Parathyroid adenoma (tissue), 2 donors: ENCODE measurements at regions not wholly inside any gene's neighbourhood (a gene's known extent, or its start where the extent isn't known, plus 50 kb on each side); places are given as distances from the start of the nearest gene placed in this dataset.
"Not testable (repeated sequence)": the region's sequence is repeated elsewhere in the genome, so short reads cannot be mapped to it uniquely, and the experiment has no call there.

Experiments
- H2AFZ ChIP-seq: fragments of 300-600 bp; sonication (generic); one replicate; pipeline ENCODE4 v1.7.0; 2017; ENCODE audit warnings: antibody characterized with exemption, mild to moderate bottlenecking
- H3K27ac ChIP-seq: fragments of 300-600 bp; sonication (generic); one replicate; pipeline ENCODE4 v1.7.0; 2017
- H3K27me3 ChIP-seq: fragments of 300-600 bp; sonication (generic); one replicate; pipeline ENCODE4 v1.7.0; 2017; ENCODE audit warnings: low read length; ENCODE audit not compliant: control insufficient read depth, insufficient read depth
- H3K36me3 ChIP-seq: fragments of 300-600 bp; sonication (generic); one replicate; pipeline ENCODE4 v1.7.0; 2017; ENCODE audit warnings: low read length; ENCODE audit not compliant: control insufficient read depth, insufficient read depth
- H3K4me1 ChIP-seq: fragments of 300-600 bp; sonication (generic); one replicate; pipeline ENCODE4 v1.7.0; 2017; ENCODE audit warnings: control low read depth
- H3K4me2 ChIP-seq: fragments of 300-600 bp; sonication (generic); one replicate; pipeline ENCODE4 v1.7.0; 2017; ENCODE audit warnings: low read length
- H3K4me3 ChIP-seq: fragments of 300-600 bp; sonication (generic); one replicate; pipeline ENCODE4 v1.7.0; 2017; ENCODE audit warnings: low read depth, low read length
- H3K79me2 ChIP-seq: fragments of 300-600 bp; sonication (generic); one replicate; pipeline ENCODE4 v1.7.0; 2017; ENCODE audit warnings: control low read depth
- H3K9ac ChIP-seq: fragments of 300-600 bp; sonication (generic); one replicate; pipeline ENCODE4 v1.7.0; 2017; ENCODE audit warnings: mild to moderate bottlenecking
- H3K9me3 ChIP-seq: fragments of 300-600 bp; sonication (generic); one replicate; pipeline ENCODE4 v1.7.0; 2017; ENCODE audit warnings: low read length; ENCODE audit not compliant: control insufficient read depth
- TF ChIP-seq, protein P1 (sequence below): fragments of 300-600 bp; sonication (generic); IDR thresholded peaks from one replicate; pipeline ENCODE4 v1.7.0; 2017; ENCODE audit warnings: antibody characterized with exemption, mild to moderate bottlenecking
- donor health status: primary hyperparathyroidism.

DNA sequence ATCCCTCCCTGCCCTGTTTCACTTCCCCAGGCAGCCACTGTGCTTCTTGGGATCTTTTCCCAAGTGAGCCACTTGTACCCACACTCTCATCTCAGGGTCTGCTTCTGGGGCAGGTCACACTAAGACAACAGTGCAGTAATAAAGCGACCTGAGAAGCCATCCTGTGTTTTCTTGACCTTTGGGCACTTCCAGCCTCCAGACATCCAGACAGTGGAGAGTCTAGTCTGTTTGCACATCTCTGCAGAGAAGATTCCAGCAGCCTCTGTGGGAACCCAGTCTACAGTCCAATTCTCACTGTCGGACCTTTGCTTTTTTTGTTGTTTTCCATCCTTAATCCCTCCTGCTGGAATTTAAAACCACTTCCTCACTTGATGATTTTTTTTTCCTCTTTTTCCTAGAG lies 50.3 kb upstream of the ATP6AP2 start:
- TF ChIP-seq, protein P1, sequence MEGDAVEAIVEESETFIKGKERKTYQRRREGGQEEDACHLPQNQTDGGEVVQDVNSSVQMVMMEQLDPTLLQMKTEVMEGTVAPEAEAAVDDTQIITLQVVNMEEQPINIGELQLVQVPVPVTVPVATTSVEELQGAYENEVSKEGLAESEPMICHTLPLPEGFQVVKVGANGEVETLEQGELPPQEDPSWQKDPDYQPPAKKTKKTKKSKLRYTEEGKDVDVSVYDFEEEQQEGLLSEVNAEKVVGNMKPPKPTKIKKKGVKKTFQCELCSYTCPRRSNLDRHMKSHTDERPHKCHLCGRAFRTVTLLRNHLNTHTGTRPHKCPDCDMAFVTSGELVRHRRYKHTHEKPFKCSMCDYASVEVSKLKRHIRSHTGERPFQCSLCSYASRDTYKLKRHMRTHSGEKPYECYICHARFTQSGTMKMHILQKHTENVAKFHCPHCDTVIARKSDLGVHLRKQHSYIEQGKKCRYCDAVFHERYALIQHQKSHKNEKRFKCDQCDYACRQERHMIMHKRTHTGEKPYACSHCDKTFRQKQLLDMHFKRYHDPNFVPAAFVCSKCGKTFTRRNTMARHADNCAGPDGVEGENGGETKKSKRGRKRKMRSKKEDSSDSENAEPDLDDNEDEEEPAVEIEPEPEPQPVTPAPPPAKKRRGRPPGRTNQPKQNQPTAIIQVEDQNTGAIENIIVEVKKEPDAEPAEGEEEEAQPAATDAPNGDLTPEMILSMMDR: no peak
- no peaks in the 10 kb centered on the region for H3K79me2 ChIP-seq
- no peak overlapping the region for H2AFZ ChIP-seq
- H3K4me3 ChIP-seq: no peak overlapping the region
- no peaks in the 10 kb centered on the region for H3K36me3 ChIP-seq
- H3K9me3 ChIP-seq: no peaks in the 10 kb centered on the region
- no peak overlapping the region for H3K27ac ChIP-seq
- no peak overlapping the region for H3K9ac ChIP-seq
- no peak overlapping the region for H3K4me2 ChIP-seq
- no peaks in the 10 kb centered on the region for H3K4me1 ChIP-seq
- H3K27me3 ChIP-seq: no peaks in the 10 kb centered on the region

DNA sequence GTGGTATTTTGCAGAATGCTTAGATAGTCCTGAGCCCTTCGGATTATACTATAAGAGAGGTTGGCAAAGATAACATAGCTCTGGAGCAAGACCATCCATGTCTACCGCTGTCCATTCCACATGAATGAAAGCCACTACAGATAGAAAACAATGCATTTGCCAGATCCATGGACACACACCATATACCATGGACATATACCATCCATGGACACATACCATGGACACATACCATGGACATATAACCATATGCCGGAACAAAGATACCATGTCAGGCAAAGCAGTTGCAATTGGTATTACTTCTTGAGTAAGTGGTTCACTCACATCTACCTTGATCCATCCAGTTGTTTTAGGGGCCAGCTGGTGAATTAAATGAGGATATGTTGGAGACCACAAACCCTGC lies 53.2 kb upstream of the ATP6AP2 start:
- Histone ChIP-seq H3K9ac (no peak overlapping the region), H3K4me2 (no peak overlapping the region), H3K4me3 (no peak overlapping the region), H3K36me3 (no peaks in the 10 kb centered on the region), H3K79me2 (no peaks in the 10 kb centered on the region), H3K4me1 (no peaks in the 10 kb centered on the region), H3K27ac (no peak overlapping the region), H2AFZ (no peak overlapping the region), H3K9me3 (no peaks in the 10 kb centered on the region), H3K27me3 (no peaks in the 10 kb centered on the region)
- TF ChIP-seq, protein P1: no peak

DNA sequence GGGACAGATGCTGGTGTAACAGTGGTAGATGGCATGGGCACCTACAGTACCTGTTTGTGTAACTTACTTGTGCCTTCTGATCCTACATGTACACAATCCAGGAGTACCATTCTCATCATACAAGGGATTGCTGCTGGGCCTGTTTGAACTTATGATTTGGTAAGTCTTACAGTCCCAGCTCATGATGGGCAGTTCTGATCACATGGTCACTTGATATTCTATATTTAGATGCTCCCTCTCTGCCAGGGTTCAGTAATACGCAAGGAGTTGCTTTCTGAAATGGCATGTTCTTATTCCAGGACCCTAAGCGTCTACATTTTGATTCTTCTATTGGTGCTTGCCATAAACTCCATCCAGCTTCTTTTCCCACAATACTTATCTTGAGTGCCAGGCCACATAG lies 54.4 kb upstream of the ATP6AP2 start:
- Histone ChIP-seq H3K27me3 (no peaks in the 10 kb centered on the region), H2AFZ (no peak overlapping the region), H3K4me1 (no peaks in the 10 kb centered on the region), H3K9me3 (no peaks in the 10 kb centered on the region), H3K27ac (no peak overlapping the region), H3K4me2 (no peak overlapping the region), H3K36me3 (no peaks in the 10 kb centered on the region), H3K4me3 (no peak overlapping the region), H3K9ac (no peak overlapping the region), H3K79me2 (no peaks in the 10 kb centered on the region)
- TF ChIP-seq, protein P1: no peak

DNA sequence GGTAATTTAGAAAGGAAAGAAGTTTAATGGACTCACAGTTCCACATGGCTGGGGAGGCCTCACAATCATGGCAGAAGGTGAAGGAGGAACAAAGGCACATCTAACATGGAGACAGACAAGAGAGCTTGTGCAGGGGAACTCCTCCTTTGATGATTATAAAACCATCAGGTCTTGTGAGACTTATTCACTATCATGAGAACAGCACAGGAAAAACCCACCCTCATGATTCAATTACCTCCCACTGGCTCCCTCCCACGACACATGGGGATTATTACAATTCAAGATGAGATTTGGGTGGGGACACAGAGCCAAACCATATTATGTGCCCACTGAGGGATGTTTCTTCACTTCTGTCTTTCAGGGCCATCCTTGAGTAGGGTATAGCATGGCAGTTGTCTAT lies 54.9 kb upstream of the ATP6AP2 start:
- H3K4me3 ChIP-seq, H3K27ac ChIP-seq, H3K27me3 ChIP-seq, H3K79me2 ChIP-seq, H3K4me2 ChIP-seq, H3K9ac ChIP-seq, H3K36me3 ChIP-seq, H3K4me1 ChIP-seq, H2AFZ ChIP-seq, H3K9me3 ChIP-seq: not testable (repeated sequence)

DNA sequence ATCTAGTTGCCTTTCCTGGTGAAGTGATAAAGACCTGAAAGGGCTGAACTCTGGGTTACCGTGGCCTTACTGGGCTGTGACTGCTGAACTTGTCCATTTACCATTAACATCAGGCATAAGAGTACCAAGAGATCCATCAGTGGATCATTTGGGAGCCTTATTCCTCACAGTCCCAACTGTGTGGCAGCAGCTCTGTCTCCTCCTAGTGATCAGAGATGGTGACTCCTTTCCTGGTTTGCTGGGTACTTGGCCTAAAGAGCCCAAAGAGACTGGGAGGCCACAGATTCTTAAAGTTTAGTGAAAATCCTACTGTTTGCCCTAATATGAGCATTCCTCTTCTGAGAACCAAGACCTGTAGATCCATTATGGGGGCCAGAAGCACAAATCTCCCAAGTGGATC lies 56.3 kb upstream of the ATP6AP2 start:
- TF ChIP-seq, protein P1: no peak
- Histone ChIP-seq H3K9me3 (no peaks in the 10 kb centered on the region), H3K27me3 (no peaks in the 10 kb centered on the region), H2AFZ (no peak overlapping the region), H3K79me2 (no peaks in the 10 kb centered on the region), H3K9ac (no peak overlapping the region), H3K4me2 (no peak overlapping the region), H3K36me3 (no peaks in the 10 kb centered on the region), H3K27ac (no peak overlapping the region), H3K4me1 (no peaks in the 10 kb centered on the region), H3K4me3 (no peak overlapping the region)
